ENCODE measurements at regions not wholly inside any gene's neighbourhood (a gene's known extent, or its start where the extent isn't known, plus 50 kb on each side); places are given as distances from the start of the nearest gene placed in this dataset.

DNA sequence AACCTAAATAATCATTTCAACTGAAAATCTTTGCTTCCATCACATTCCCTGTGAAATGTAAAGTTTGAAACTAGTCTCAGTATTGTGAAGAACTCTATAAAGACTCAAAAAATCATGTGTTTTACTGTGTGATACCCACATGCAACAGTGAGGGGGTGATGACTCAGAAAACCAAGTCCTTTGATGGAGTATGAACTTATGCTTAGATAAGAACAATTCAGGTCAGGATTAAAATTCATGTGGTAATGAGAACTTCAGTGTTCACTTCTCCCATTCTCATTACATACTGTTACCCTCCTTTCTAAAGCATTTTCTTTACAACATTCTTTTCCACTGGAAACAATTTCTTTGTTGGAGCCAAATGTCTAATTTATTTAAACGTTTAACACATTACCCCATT, 360.2 kb downstream of the FSIP2 start:
- Histone ChIP-seq H3K9me3 (replicated peaks; ENCODE audit: control insufficient read depth, insufficient read depth, low read depth, low read length) (0 out of 2 replicates have a peak, but pooled peaks cover 6% of the 10 kb centered on the region), H3K27me3 (ENCODE audit: control insufficient read depth in 2 of 2, insufficient read depth in 2 of 2, low read length in 2 of 2) (no peaks in the 10 kb centered on the region), H3K27ac (ENCODE audit: extremely low read depth, low read depth, low read length) (no peak overlapping the region), H4K20me1 (replicated peaks; ENCODE audit: control insufficient read depth, insufficient read depth, low read length) (no peaks in the 10 kb centered on the region), H3K9me1 (ENCODE audit: control insufficient read depth, insufficient read depth, low read length) (no peaks in the 10 kb centered on the region), H2AFZ (ENCODE audit: low read depth, low read length) (no peak overlapping the region), H3K4me2 (ENCODE audit: insufficient read depth, low read length) (no peak overlapping the region), H3K79me2 (ENCODE audit: control insufficient read depth, insufficient read depth, low read length) (no peaks in the 10 kb centered on the region), H3K9ac (ENCODE audit: insufficient read depth in 1 of 2, low read depth in 2 of 2, low read length in 2 of 2) (no peak overlapping the region), H3K4me3 (no peak overlapping the region), H3K4me1 (replicated peaks in 1 of 2; ENCODE audit: control insufficient read depth in 2 of 2, insufficient read depth in 2 of 2, low read length in 2 of 2) (no peaks in the 10 kb centered on the region), H3K36me3 (ENCODE audit: control insufficient read depth, insufficient read depth, low read length) (no peaks in the 10 kb centered on the region)
- no peak for TF ChIP-seq MAFG (tag; conservative IDR thresholded peaks at IDR 0.05)
- TF ChIP-seq KDM4B (IDR thresholded peaks at IDR 0.05; ENCODE audit: borderline replicate concordance in 2 of 2, low read depth in 1 of 2) = no peak
- no peak for TF ChIP-seq ZSCAN32 (CRISPR knock-in tag; IDR thresholded peaks at IDR 0.05)
- TF ChIP-seq MBD2 (IDR thresholded peaks at IDR 0.05; ENCODE audit: borderline replicate concordance, low read depth) = no peak
- TF ChIP-seq KLF1 (tag; IDR thresholded peaks at IDR 0.05) = no peak
- no peak for TF ChIP-seq ELF4 (CRISPR knock-in tag; IDR thresholded peaks at IDR 0.05)
- TF ChIP-seq, protein P1, sequence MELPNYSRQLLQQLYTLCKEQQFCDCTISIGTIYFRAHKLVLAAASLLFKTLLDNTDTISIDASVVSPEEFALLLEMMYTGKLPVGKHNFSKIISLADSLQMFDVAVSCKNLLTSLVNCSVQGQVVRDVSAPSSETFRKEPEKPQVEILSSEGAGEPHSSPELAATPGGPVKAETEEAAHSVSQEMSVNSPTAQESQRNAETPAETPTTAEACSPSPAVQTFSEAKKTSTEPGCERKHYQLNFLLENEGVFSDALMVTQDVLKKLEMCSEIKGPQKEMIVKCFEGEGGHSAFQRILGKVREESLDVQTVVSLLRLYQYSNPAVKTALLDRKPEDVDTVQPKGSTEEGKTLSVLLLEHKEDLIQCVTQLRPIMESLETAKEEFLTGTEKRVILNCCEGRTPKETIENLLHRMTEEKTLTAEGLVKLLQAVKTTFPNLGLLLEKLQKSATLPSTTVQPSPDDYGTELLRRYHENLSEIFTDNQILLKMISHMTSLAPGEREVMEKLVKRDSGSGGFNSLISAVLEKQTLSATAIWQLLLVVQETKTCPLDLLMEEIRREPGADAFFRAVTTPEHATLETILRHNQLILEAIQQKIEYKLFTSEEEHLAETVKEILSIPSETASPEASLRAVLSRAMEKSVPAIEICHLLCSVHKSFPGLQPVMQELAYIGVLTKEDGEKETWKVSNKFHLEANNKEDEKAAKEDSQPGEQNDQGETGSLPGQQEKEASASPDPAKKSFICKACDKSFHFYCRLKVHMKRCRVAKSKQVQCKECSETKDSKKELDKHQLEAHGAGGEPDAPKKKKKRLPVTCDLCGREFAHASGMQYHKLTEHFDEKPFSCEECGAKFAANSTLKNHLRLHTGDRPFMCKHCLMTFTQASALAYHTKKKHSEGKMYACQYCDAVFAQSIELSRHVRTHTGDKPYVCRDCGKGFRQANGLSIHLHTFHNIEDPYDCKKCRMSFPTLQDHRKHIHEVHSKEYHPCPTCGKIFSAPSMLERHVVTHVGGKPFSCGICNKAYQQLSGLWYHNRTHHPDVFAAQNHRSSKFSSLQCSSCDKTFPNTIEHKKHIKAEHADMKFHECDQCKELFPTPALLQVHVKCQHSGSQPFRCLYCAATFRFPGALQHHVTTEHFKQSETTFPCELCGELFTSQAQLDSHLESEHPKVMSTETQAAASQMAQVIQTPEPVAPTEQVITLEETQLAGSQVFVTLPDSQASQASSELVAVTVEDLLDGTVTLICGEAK (IDR thresholded peaks at IDR 0.05) = no peak
- TF ChIP-seq, protein P1 (CRISPR knock-in tag; IDR thresholded peaks at IDR 0.05) = no peak
- no peak for TF ChIP-seq CEBPB (tag; IDR thresholded peaks at IDR 0.05)
- no peak for TF ChIP-seq ZC3H8 (IDR thresholded peaks at IDR 0.05)
- TF ChIP-seq TEAD4 (IDR thresholded peaks at IDR 0.05; ENCODE audit: low read length) = no peak
- no peak for TF ChIP-seq TEAD4 (CRISPR knock-in tag; IDR thresholded peaks at IDR 0.05; ENCODE audit: borderline replicate concordance)
- FAIRE-seq = no peak
- intact Hi-C loops (cut with micrococcal nuclease) = no loop called here
- 0% methylated on average over 1 of the region's 1 CpG for WGBS (ENCODE audit: insufficient coverage, low coverage, missing lambda C conversion rate)
- ChIA-PET CTCF (ENCODE audit: low intra/inter-chr PET ratio) (no interaction called here), POLR2A (no interaction called here)
- DNase-seq (ENCODE audit: extremely low read depth in 1 of 4, low spot score in 3 of 4) = no peak
- in situ Hi-C loops (cut with MboI) = no loop called here
- no peak for ATAC-seq
- no TSS peak for BruUV-seq (replicated peaks)
